ENCODE measurements at regions not wholly inside any gene's neighbourhood (a gene's known extent, or its start where the extent isn't known, plus 50 kb on each side); places are given as distances from the start of the nearest gene placed in this dataset.
"Not testable (repeated sequence)": the region's sequence is repeated elsewhere in the genome, so short reads cannot be mapped to it uniquely, and the experiment has no call there.

DNA sequence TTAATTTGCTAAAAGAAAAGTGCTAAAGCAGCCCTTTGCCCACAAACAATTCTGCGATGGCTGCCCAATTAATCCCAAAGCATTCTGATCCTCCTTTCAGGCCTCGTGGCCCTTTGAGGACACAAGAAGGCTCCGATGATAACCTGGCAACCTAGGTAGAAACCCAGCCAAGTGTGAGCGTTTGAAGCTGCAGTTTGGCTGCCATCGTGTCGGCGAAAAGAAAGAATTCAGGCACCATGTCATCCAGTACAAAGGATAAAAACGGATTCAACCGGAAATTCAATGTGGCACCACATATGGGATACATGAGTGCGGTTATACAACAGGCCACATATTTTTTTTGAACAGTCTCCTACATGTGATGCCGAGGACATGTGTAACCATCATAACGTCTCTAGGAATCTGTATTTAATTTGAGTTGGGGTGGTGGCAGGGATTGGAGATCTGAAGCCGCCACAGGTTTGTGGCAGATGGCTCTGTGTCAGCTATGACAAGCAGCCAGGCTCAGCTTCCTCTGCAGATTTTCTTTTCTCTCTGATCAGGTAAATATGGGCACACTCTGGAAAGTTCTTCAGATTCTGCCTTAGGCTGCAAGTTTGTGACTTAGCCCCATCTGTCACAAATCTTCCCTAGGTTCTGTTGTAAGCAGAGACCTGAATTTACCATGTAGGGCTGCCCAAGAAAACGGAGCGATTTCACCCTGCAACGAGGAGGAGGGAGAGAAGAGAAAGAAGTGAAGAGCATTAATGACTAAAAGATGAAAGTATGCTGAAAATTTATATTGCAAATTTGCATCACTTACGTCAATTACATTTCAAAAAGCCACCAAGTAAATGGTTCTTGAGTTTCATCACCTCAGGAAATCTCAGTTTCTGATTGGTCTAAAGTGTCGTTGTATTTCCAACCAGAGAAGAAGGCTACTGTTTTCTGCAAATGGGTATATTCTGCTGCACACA, 573.2 kb downstream of the ZEB2 start:
- DNase-seq, result no peak

- DNase-seq, result no peak
These were observed 577.4 kb downstream of the ZEB2 start for GRCh38 chr2:143942486-143942885.

DNA sequence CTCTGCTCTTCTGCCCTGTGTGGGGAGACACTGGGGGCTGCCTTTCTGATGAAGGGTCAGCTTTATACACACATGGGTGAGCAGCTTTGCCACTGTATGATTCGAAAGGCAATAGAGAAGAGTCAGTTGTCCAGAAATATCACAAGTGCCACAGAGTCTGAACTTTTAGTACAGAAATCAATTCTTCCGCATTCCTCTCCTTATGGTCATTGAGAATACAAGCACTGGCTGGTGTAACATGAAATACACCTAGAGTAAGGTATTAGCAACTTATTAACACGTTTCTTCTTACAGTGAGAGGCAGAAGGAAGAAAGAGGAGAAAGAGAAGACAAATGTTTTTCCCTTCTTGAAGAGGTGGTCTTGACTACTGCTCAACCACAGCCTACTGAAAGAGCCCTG, 579.2 kb downstream of the ZEB2 start:
- DNase-seq, result no peak

DNA sequence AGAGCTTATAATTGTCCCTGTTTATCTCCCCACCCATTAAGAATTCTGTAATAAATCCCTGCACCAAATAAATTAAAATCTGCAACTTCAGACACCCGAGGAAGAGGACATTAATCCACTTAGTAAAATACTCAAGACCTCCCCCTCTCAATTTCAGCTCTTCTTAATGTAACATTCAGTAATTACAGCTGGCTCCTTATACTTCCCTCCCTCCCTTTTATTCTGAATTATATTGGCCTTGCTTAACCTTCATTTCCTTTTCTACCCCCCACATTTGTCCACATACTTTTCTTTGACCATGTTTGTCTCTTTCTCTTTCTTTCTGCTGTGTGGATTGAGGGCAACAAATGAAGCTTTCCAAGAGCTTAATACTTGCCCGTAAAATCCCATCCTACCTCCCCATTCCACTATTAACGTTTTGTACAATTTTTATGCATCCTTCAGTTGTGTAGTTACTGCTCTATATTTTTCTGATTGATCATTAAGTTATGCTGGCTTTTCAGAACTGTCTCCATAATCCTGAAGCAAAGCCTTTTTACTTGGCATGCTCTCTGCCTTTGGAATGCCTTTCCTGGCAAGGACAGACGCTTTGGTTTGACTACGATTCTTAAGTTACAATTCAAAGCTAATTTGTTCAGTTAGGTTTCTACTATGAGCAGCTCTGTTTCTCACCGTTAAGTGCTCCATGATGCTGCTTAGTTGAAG, 580.1 kb downstream of the ZEB2 start:
- no peak for DNase-seq

GRCh38 chr2:143937723-143938350, 582.1 kb downstream of the ZEB2 start:
- DNase-seq, result no peak

DNA sequence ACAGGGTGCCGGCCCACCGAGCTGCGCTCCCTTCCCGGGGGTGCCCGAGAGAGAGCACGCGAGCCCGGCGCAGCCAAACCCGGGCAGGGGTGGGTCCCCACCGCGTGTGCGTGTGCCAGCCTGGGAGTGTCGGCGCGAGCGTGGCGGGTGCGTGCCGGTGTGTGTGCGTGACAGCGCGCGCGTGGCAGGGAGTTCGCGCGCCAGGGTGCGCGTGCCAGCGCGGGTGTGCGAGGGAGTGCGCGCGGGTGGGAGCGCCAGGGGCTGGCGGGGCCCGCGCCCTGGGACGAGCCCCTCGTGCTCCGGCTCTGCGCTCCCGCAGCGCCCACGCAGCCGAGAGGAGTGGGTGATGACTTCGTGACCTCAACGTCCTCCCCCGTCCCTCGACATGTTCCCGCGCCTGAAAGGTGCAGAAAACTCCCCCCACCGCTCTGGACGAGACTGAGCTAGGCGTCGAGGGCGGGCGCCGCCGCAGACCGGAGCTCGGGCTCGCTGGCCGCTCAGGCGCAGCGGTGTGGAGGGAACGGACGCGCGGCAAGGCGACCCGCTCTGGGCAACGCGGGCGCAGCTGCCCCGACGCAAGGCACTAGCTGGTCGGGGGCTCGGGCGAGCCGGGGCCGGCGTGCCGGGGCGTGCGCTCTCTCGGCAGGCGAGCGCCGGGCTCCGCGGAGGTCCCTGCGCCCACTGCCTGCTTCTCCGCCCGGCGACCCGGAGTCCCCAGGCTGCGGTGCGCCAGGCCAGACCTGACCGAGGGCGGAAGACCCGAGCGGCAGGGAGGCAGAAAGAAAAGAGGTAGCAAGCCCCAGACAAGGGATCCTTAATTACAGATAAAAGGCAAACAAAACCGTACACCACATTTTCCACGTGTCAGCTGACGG, 582.8 kb downstream of the ZEB2 start:
- no peak for DNase-seq

DNA sequence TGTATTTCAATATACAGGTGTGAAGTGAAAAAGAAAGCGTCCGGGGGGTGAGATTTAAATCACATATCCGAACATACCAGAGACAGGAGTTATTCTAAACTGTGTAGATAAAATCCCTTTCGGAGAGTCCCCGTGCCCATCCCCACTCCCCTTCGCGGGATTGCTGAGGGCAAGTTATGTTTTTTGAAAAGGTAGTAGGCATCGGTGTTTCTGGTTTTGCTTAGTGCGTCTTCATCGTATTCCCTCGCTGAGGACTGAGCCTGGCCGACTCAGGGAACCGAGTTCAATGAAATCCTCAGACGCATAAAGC, 583.4 kb downstream of the ZEB2 start:
- DNase-seq, result no peak

GRCh38 chr2:143935482-143935752, 584.5 kb downstream of the ZEB2 start:
- DNase-seq, result no peak

- no peak for DNase-seq
These were observed 585.1 kb downstream of the ZEB2 start for GRCh38 chr2:143934626-143935481.

DNA sequence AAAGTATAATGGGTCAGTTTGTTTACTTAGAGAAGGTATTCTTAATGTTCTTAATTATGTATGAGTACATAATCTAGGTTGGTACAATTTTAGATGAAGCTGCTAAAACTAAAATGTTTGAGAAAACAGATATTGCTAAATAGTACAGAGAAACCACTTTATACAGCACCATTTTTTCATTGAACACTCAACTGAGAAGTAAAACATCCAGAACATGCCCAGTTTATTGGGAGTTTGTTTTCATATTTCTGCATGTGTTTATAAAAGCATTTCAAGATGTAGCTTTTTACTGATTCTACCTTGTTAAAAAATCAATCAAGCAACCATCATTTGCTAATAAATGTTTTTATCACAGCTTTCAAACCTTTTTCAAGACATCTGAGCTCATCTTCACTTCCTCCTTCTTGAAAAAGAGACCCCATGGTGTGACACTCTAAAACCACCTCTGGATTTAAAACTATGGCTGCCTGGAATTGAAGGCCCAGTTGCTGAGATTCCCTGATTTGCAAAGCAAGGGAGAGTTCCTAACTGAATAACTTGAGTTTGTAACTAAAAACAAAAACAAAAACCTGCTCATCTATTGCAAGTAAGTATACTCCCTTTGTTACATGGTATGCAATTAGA, 585.9 kb downstream of the ZEB2 start:
- DNase-seq, result no peak

DNA sequence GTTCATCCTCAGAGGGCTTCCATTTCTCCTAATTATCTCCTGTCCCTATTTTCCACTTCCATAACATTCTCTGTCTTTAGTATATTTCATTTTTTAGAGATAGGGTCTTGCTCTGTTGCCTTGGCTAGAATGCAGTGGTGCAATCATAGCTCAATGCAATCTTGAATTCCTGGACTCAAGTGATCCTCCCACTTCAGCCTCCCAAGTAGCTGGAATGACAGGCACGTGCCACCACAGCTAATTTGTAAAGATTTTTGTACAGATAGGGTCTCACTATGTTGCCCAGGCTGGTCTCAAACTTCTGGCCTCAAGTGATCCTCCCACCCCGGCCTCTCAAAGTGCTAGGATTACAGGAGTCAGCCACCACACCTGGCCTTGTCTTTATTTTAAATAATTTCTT, 589.0 kb downstream of the ZEB2 start:
- DNase-seq, result no peak

GRCh38 chr2:143928613-143929012, 591.3 kb downstream of the ZEB2 start:
- DNase-seq, result no peak

GRCh38 chr2:143928184-143928583, 591.7 kb downstream of the ZEB2 start:
- no peak for DNase-seq

DNA sequence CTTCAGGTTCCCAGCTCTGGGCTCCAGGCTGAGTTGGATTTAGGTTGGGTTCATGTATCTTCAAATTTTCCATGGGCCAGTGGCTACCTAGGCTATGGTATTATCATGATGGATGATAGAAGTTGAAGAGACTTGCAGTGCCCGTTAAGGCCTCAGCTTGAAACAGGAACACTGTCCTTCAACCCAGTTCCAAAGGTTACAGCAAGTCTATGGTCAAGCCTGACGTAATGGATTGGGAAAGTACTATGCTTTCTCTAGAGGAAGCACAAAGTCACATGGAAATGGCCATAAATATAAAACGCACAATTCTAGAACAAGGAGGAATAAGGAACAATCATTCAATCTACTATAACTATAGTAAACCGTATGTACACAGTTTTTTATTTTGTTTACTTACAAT, 593.2 kb downstream of the ZEB2 start:
- no peak for DNase-seq

- not testable (repeated sequence) for DNase-seq
These were observed 597.6 kb downstream of the ZEB2 start for GRCh38 chr2:143922261-143922830.

- DNase-seq, result no peak
These were observed 601.4 kb downstream of the ZEB2 start for GRCh38 chr2:143918465-143918989.

DNA sequence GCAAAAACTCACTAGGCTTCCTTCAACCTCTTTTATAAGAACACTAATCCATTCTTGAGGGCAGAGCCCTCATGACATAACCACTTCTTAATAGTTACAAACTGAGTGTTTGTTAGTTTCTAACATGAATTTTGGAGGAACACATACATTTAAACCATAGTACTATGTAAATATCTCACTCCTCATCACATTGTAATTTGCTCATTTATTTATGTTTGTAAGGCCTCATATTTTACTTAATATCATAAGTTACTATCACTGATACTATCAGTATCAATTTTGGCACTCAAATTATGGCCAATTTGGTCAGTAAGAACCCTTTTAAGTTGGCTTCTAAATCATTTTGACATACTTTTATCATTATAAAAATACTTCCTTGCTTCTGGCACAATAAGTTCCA, 603.1 kb downstream of the ZEB2 start:
- DNase-seq, result no peak

DNA sequence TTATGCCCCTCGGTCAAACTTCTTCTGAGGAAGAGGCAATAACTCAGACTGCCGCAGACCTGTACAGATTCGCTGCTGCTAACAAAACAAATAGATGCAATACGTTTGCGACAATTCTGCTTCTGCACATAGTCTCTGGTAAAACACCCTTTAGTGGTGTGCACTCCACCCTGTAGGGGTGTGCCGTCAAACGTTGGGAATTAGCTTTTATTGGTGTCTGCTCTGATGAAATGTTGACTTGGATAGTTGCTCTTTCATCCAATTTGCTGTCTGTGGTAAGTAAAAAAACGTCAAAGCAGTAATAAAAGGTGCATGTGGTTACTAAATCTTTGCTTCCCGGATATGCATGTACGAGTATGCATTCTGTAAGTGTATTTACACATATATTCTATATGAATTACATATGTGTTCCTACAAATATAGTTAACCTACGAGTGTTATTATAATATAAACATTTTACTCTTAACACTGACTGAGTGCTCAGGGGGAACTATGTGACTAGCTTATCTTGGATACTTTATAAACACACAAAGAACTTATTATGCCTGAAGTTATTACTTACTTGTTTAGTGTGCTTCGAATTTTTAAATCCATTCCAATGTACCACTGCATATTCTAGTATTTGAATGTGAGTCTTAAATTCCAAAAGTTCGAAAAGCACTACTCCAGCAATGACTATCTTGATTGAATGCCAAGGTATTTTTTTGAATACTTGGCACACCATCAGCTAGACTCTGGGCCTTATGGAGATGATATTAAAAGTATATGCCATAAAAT, 610.2 kb downstream of the ZEB2 start:
- DNase-seq, result no peak

DNA sequence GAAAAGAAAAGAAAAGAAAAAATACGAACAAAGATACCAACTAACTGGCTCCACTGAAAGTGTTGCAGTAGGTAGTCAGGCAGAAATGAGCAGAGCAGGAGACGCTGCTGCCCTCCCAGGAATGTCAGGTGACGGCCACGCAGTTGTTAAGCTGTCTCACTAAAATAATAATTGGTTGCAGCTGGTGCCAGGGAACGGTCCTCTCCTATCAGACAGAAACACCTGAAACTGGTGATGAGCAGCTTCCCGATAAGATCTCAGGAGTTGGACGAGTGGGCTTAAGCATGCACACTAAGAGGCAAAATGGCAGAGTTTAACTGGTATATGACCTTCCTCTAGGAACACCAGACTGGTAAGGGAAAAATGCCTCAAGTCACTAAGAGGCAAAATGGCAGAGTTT, 611.1 kb downstream of the ZEB2 start:
- no peak for DNase-seq

DNA sequence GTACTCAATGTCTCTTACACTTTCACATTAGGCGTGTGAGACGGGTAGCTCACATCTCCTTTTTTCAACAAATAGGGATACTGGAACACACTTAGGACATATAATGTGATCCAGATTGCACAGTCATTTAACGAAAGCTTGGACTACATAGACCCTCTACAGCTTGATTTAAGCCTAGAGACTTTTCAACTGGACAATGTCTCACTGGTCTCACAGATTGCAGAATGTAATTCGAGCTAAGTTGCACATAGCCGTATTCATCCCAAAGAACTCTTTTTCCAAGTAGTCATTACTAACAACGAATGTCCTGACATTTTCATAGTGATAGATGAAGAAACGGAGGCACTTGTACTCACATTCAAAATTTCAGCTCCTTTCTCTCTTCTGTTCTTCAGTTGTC, 612.1 kb downstream of the ZEB2 start:
- no peak for DNase-seq
